H1 (cell line): ENCODE measurements at regions not wholly inside any gene's neighbourhood (a gene's known extent, or its start where the extent isn't known, plus 50 kb on each side); places are given as distances from the start of the nearest gene placed in this dataset.

Source experiments
- CEBPB ChIP-seq: IDR thresholded peaks from 2 replicates; pipeline ENCODE4 v1.6.1; 2012; ENCODE audit warnings: low read depth, low read length
- CHD1 ChIP-seq: IDR thresholded peaks from 2 replicates; pipeline ENCODE4 v1.6.1; 2012; ENCODE audit warnings: low read depth, low read length, improper control_type of control experiment
- EP300 ChIP-seq, 2 experiments: IDR thresholded peaks; 1 replicate in 1 of 2; 2 replicates in 1 of 2; pipeline ENCODE4 v1.6.1; 2011 to 2012; ENCODE audit warnings: low read depth in 2 of 2, low read length in 2 of 2, mild to moderate bottlenecking in 2 of 2, borderline replicate concordance in 1 of 2, inconsistent platforms in 1 of 2, moderate library complexity in 1 of 2
- KDM1A ChIP-seq: fragments of 200-600, 300-600 bp; sonication (generic); IDR thresholded peaks from 2 replicates; pipeline ENCODE4 v1.7.1; 2016; ENCODE audit warnings: mild to moderate bottlenecking, low read length, borderline replicate concordance
- SAP30 ChIP-seq: fragments of 300-600 bp; sonication (generic); IDR thresholded peaks from 2 replicates; pipeline ENCODE4 v1.7.1; 2012; ENCODE audit warnings: low read length, moderate library complexity, mild to moderate bottlenecking, inconsistent platforms; ENCODE audit not compliant: insufficient read depth, insufficient replicate concordance
- TF ChIP-seq, protein P1 (sequence below), 3 experiments: IDR thresholded peaks; 1 replicate in 2 of 3; 2 replicates in 1 of 3; pipeline versions ENCODE4 v1.5.1 to v1.6.1; 2011; ENCODE audit warnings: low read length in 3 of 3, mild to moderate bottlenecking in 3 of 3, inconsistent platforms in 2 of 3, low read depth in 1 of 3, moderate library complexity in 1 of 3; ENCODE audit not compliant: insufficient read depth in 1 of 3; ENCODE audit errors: control extremely low read depth in 1 of 3

DNA sequence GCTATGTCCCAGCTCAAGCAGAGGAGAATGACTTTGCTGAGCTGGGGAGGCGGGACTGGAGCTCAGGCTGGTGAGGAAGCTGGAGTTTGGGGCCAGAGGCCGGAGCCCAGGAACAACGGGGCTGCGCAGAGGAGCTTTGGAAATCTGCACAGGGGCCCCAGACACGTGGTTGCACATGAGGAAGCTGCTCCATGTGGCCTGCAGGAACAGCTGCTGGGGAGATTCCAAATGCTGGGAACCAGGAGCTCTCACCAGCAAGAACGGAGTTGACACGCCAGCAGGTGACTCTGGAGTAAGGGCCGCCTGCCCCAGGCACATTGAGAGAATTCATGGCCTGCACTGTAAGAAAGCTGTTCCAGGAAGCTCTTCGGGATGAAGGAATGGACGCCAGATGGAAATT lies 91.0 kb downstream of the OLFM1 start (continued):
- TF ChIP-seq, protein P1, sequence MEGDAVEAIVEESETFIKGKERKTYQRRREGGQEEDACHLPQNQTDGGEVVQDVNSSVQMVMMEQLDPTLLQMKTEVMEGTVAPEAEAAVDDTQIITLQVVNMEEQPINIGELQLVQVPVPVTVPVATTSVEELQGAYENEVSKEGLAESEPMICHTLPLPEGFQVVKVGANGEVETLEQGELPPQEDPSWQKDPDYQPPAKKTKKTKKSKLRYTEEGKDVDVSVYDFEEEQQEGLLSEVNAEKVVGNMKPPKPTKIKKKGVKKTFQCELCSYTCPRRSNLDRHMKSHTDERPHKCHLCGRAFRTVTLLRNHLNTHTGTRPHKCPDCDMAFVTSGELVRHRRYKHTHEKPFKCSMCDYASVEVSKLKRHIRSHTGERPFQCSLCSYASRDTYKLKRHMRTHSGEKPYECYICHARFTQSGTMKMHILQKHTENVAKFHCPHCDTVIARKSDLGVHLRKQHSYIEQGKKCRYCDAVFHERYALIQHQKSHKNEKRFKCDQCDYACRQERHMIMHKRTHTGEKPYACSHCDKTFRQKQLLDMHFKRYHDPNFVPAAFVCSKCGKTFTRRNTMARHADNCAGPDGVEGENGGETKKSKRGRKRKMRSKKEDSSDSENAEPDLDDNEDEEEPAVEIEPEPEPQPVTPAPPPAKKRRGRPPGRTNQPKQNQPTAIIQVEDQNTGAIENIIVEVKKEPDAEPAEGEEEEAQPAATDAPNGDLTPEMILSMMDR (IDR thresholded peaks at IDR 0.05; ENCODE audit: control extremely low read depth in 1 of 3, insufficient read depth in 1 of 3, low read depth in 1 of 3, low read length in 3 of 3), result no peak
- TF ChIP-seq SAP30, result no peak
- TF ChIP-seq CHD1, result no peak
- TF ChIP-seq CEBPB, result no peak
- no peak for TF ChIP-seq KDM1A
- no peak for TF ChIP-seq EP300 (IDR thresholded peaks at IDR 0.05; ENCODE audit: borderline replicate concordance in 1 of 2, low read depth in 2 of 2, low read length in 2 of 2)
